ENCODE measurements at regions not wholly inside any gene's neighbourhood (a gene's known extent, or its start where the extent isn't known, plus 50 kb on each side); places are given as distances from the start of the nearest gene placed in this dataset.

DNA sequence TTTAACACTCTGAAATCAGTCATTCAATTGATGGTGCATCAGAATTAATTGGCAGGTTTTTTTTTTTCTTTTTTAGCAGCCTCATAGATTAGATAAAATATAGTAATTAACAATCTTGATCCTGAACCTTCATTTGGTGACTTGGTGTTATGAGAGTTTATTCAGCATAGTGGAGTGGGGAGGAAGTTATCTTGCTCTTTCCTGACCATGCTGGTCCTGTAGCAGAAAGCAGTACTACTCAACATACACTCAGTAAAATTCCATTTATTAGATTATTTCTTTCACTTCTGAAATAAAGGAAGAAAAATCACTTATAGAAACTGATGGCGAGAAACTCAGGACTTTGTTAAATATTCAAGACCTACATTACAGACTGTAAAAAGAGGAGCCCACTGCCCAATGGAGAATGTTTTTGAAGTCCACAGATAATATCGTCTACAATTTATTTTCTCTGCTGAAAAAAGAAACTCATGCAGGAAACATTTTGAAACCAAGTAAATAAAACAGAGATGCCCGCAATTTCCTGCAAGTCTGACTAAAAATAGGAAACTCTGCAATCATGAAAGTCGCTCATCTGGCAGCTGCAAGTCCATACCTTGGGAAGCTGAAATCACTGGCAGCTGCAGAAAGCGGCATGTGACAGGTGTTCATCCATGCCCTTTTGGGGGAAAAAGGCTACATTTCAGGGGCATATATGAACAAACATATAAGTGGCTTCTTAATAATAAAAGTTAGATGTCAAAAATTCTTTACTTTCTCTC lies 233.2 kb upstream of the RFX3 start:
- TF ChIP-seq CTCF (conservative IDR thresholded peaks at IDR 0.05; ENCODE audit: low read length), result no peak
- peak; percentile 26 for DNase-seq (ENCODE audit: low read depth)
- no peak overlapping the region for H3K4me3 ChIP-seq (ENCODE audit: low read length)

GRCh38 chr9:3756071-3756470 lies 230.3 kb upstream of the RFX3 start:
- H3K4me3 ChIP-seq (ENCODE audit: low read length), result no peak overlapping the region
- no peak for DNase-seq (ENCODE audit: low read depth)
- no peak for TF ChIP-seq CTCF (conservative IDR thresholded peaks at IDR 0.05; ENCODE audit: low read length)

DNA sequence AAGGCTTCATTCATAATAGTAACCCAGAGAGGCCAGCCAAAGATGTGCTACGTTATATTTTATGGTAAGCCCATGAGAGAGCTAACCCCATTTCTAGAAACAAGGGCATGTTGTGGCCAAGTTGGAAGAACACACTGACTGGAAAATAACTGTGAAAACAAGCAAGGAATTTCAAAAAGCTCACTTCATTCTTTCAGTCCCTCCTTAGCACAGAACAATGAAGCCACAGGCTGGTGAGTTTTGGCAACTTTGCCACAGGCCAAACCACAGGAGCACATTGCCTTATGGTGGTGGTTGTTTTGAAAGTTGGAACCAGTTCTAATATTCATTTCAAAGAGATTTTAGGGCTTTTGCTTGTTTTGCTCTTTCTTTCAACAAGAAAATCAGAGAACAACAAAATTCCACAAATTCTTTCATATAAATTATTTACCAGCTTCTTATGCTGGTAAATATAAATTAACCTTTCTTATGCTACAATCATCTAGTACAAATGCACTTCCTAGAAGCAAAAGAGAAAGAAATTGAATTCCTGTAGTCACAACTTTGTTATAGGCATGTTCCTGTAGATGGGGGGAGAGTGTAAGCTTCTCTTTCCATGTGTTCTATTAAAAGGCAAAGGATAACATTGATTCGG lies 225.4 kb upstream of the RFX3 start:
- H3K4me3 ChIP-seq (ENCODE audit: low read length), result no peak overlapping the region
- DNase-seq (ENCODE audit: low read depth), result peak; percentile 99
- peak; percentile 45 for TF ChIP-seq CTCF (conservative IDR thresholded peaks at IDR 0.05; ENCODE audit: low read length)

- H3K4me3 ChIP-seq (ENCODE audit: low read length), result no peak overlapping the region
- no peak for TF ChIP-seq CTCF (conservative IDR thresholded peaks at IDR 0.05; ENCODE audit: low read length)
- no peak for DNase-seq (ENCODE audit: low read depth)
Observed at GRCh38 chr9:3750321-3750720, 224.5 kb upstream of the RFX3 start.

- TF ChIP-seq CTCF (conservative IDR thresholded peaks at IDR 0.05; ENCODE audit: low read length), result no peak
- no peak overlapping the region for H3K4me3 ChIP-seq (ENCODE audit: low read length)
- DNase-seq (ENCODE audit: low read depth), result peak; percentile 87
Observed at GRCh38 chr9:3746296-3747275, 220.8 kb upstream of the RFX3 start.

GRCh38 chr9:3743901-3744413 lies 218.2 kb upstream of the RFX3 start:
- no peak for DNase-seq (ENCODE audit: low read depth)
- no peak for TF ChIP-seq CTCF (conservative IDR thresholded peaks at IDR 0.05; ENCODE audit: low read length)
- no peak overlapping the region for H3K4me3 ChIP-seq (ENCODE audit: low read length)

All from AG10803 (cell line).